MG63 (cell line): ENCODE measurements at regions not wholly inside any gene's neighbourhood (a gene's known extent, or its start where the extent isn't known, plus 50 kb on each side); places are given as distances from the start of the nearest gene placed in this dataset.

Source experiments
- DNase-seq: peaks from one replicate; pipeline ENCODE4 v3.0.0-alpha.2; 2020
- H3K27me3 ChIP-seq: fragments of 250-450 bp; sonication (Bioruptor Pico); 2 replicates; pipeline ENCODE4 v1.5.1; 2020; ENCODE audit warnings: mild to moderate bottlenecking, moderate library complexity
- H3K36me3 ChIP-seq: fragments of 250-450 bp; sonication (Bioruptor Pico); 2 replicates; pipeline ENCODE4 v1.5.1; 2020; ENCODE audit warnings: mild to moderate bottlenecking, moderate library complexity
- H3K4me3 ChIP-seq: fragments of 250-450 bp; sonication (Bioruptor Pico); 2 replicates; pipeline ENCODE4 v1.5.1; 2020; ENCODE audit warnings: mild to moderate bottlenecking, moderate library complexity
- H3K9me3 ChIP-seq: fragments of 250-450 bp; sonication (Bioruptor Pico); 2 replicates; pipeline ENCODE4 v1.5.1; 2020; ENCODE audit warnings: mild to moderate bottlenecking, moderate library complexity

DNA sequence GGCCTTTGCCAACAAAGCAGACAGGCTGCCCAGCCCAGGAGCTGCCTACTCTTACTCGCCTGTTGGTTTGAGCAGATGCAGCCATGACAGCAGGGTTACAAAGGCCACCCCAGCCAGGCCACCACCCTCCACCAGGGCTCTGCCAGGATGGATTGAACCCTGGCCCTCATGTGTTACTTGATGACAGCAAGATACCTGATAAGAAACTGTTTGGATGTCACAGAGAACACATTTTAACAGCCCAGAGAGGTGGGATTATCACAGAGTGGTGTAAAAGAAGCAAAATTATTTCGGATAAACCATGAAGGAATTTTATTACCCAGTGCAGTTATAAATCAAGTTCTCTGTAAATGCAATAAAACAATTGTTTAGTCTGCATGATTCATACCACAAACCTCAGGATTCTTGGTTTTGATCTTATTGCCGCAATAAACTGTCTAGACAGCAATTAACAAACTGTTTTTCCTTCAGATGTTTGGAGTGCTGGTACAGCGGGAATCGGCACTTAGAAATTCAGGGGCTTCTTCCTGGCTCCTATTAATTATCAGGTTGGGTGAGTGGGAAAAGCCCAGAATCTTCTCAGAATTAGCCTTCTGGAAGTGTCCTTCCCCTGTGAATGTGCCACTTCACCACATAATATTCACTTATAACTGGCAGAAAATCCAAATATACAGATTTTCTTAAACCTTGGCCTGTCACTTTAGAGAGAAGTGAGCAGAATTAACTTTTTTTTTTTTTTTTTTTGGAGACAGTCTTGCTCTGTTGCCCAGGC, 58.0 kb upstream of the SALL4 start:
- no peaks in the 10 kb centered on the region for H3K27me3 ChIP-seq
- H3K36me3 ChIP-seq, result no peaks in the 10 kb centered on the region
- DNase-seq, result peak; percentile 18
- H3K4me3 ChIP-seq, result no peak overlapping the region
- no peaks in the 10 kb centered on the region for H3K9me3 ChIP-seq

DNA sequence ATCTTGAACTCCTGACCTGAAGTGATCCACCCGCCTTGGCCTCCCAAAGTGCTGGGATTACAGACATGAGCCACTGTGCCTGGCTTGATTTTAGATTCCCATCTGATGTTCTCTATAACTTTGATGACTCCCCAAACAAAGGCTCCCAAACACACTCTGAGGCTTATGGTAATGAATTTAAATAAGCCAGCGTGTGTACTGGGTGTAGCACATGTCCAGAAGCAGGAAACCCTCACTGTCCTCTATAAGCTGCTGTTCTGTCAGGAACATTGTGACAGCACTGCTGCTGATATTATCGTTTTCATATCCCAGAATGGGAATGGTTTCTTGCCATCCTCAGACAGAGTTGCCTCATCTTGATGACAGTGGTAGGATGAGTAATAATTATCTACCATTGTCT, 54.1 kb upstream of the SALL4 start:
- H3K27me3 ChIP-seq, result no peaks in the 10 kb centered on the region

GRCh38 chr20:51854921-51855320, 52.6 kb upstream of the SALL4 start:
- Histone ChIP-seq H3K36me3 (no peaks in the 10 kb centered on the region), H3K9me3 (no peaks in the 10 kb centered on the region), H3K4me3 (no peak overlapping the region), H3K27me3 (no peaks in the 10 kb centered on the region)
- DNase-seq, result no peak

More for the DNA sequence above, 54.1 kb upstream of the SALL4 start:
- no peak for DNase-seq
- Histone ChIP-seq H3K36me3 (no peaks in the 10 kb centered on the region), H3K9me3 (no peaks in the 10 kb centered on the region), H3K4me3 (no peak overlapping the region)
